ENCODE measurements at regions not wholly inside any gene's neighbourhood (a gene's known extent, or its start where the extent isn't known, plus 50 kb on each side); places are given as distances from the start of the nearest gene placed in this dataset.

DNA sequence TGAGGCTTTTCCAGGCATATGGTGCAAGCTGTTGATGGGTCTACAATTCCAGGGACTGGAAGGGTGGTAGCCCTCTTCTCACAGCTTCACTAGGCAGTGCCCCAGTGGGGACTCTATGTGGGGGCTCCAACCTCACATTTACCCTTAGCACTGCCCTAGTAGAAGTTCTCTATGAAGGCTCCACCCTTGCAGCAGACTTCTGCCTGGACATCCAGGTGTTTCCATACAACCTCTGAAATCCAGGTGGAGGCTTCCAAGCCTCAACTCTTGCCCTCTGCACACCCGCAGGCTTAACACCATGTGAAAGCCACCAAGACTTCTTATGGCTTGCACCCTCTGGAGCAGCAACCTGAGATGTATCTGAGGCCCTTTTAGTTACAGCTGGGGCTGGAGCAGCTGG, 87.8 kb downstream of the ZNF777 start:
- CTCF ChIA-PET (ENCODE audit: low intra/inter-chr PET ratio, low total read pairs): no interaction called here

More for the DNA sequence above, 87.8 kb downstream of the ZNF777 start:
- no peak for ATAC-seq
- in situ Hi-C loops (cut with HindIII; ENCODE audit: extremely low pct_ligation_motif_present, low pct_unique_long_range_greater_than_20kb) (no loop called here), intact Hi-C loops (cut with micrococcal nuclease; ENCODE audit: unreplicated experiment) (no loop called here)
- Histone ChIP-seq H3K27ac (ENCODE audit: extremely low read length, insufficient read depth, low read length) (no peak overlapping the region), H3K9me3 (ENCODE audit: low read length) (peaks cover 23% of the 10 kb centered on the region), H2AFZ (ENCODE audit: low read length) (no peak overlapping the region), H4K20me1 (ENCODE audit: insufficient read depth, low read length) (no peaks in the 10 kb centered on the region), H3K9ac (ENCODE audit: insufficient read depth, low read depth, low read length) (no peak overlapping the region), H3K4me2 (ENCODE audit: low read depth, low read length) (no peak overlapping the region), H3K27me3 (ENCODE audit: control insufficient read depth in 1 of 2, insufficient read depth in 2 of 2, low read length in 2 of 2) (no peaks in the 10 kb centered on the region), H3K4me3 (replicated peaks in 1 of 3; ENCODE audit: insufficient read depth in 1 of 3, low read depth in 2 of 3, low read length in 3 of 3) (no peak overlapping the region), H3K79me2 (ENCODE audit: insufficient read depth, low read length) (no peaks in the 10 kb centered on the region), H3K4me1 (ENCODE audit: insufficient read depth, low read length) (no peaks in the 10 kb centered on the region), H3K36me3 (replicated peaks in 1 of 2; ENCODE audit: control insufficient read depth in 1 of 2, insufficient read depth in 2 of 2, low read length in 2 of 2) (no peaks in the 10 kb centered on the region)
- POLR2A ChIA-PET: no interaction called here
- no CpG with 5 or more reads among the region's 1 CpG for WGBS (ENCODE audit: low lambda C conversion rate)
- no TSS peak for BruUV-seq (replicated peaks)
- no peak for TF ChIP-seq FOXJ3 (CRISPR knock-in tag; IDR thresholded peaks at IDR 0.05; ENCODE audit: borderline replicate concordance)
- no peak for TF ChIP-seq SKIL (CRISPR knock-in tag; IDR thresholded peaks at IDR 0.05; ENCODE audit: borderline replicate concordance)
- no peak for TF ChIP-seq IRF9 (CRISPR knock-in tag; IDR thresholded peaks at IDR 0.05; ENCODE audit: borderline replicate concordance)
- TF ChIP-seq MIXL1 (CRISPR knock-in tag; IDR thresholded peaks at IDR 0.05): no peak
- TF ChIP-seq ZNF354B (CRISPR knock-in tag; IDR thresholded peaks at IDR 0.05): no peak
- no peak for TF ChIP-seq CEBPG (CRISPR knock-in tag; IDR thresholded peaks at IDR 0.05)
- TF ChIP-seq, protein P1, sequence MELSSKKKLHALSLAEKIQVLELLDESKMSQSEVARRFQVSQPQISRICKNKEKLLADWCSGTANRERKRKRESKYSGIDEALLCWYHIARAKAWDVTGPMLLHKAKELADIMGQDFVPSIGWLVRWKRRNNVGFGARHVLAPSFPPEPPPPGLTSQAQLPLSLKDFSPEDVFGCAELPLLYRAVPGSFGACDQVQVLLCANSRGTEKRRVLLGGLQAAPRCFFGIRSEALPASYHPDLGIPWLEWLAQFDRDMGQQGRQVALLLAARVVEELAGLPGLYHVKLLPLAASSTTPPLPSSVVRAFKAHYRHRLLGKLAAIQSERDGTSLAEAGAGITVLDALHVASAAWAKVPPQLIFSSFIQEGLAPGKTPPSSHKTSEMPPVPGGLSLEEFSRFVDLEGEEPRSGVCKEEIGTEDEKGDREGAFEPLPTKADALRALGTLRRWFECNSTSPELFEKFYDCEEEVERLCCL (CRISPR knock-in tag; IDR thresholded peaks at IDR 0.05; ENCODE audit: borderline replicate concordance): no peak
- TF ChIP-seq ETV5 (CRISPR knock-in tag; IDR thresholded peaks at IDR 0.05; ENCODE audit: borderline replicate concordance): no peak
- TF ChIP-seq PITX1 (CRISPR knock-in tag; IDR thresholded peaks at IDR 0.05): no peak
- no peak for TF ChIP-seq ZNF260 (CRISPR knock-in tag; IDR thresholded peaks at IDR 0.05; ENCODE audit: borderline replicate concordance, low read depth)
- no peak for FAIRE-seq
- no peak for DNase-seq (ENCODE audit: low spot score)

Measured in HepG2 (cell line).